NCI-H1694 treated with DMSO at 0.1 percent for 48 hours (cell line): ENCODE measurements at regions not wholly inside any gene's neighbourhood (a gene's known extent, or its start where the extent isn't known, plus 50 kb on each side); places are given as distances from the start of the nearest gene placed in this dataset.
"Not testable (repeated sequence)": the region's sequence is repeated elsewhere in the genome, so short reads cannot be mapped to it uniquely, and the experiment has no call there.

ENCODE experiments used
- DNase-seq: peaks from one replicate; lab custom pipeline; 2025; lab: John Stamatoyannopoulos, UW

GRCh38 chr9:30982301-30982700 is 1402.1 kb upstream of the ACO1 start:
- no peak for DNase-seq

GRCh38 chr9:30995956-30996738 is 1388.3 kb upstream of the ACO1 start:
- no peak for DNase-seq

GRCh38 chr9:30996761-30997160 is 1387.7 kb upstream of the ACO1 start:
- DNase-seq: no peak

GRCh38 chr9:30997291-30997690 is 1387.2 kb upstream of the ACO1 start:
- no peak for DNase-seq

- DNase-seq: no peak
Measured at GRCh38 chr9:31005086-31005665, 1379.3 kb upstream of the ACO1 start.

- DNase-seq: no peak
Measured at GRCh38 chr9:31013371-31013770, 1371.1 kb upstream of the ACO1 start.

- DNase-seq: no peak
Measured at GRCh38 chr9:31023847-31024246, 1360.6 kb upstream of the ACO1 start.

GRCh38 chr9:31027678-31028077 is 1356.8 kb upstream of the ACO1 start:
- DNase-seq: no peak

- no peak for DNase-seq
Measured at GRCh38 chr9:31028137-31028536, 1356.3 kb upstream of the ACO1 start.

- DNase-seq: no peak
Measured at GRCh38 chr9:31030741-31031202, 1353.7 kb upstream of the ACO1 start.

- DNase-seq: no peak
Measured at GRCh38 chr9:31032206-31032605, 1352.2 kb upstream of the ACO1 start.

- no peak for DNase-seq
Measured at GRCh38 chr9:31034311-31034710, 1350.1 kb upstream of the ACO1 start.

GRCh38 chr9:31040564-31040963 is 1343.9 kb upstream of the ACO1 start:
- no peak for DNase-seq

GRCh38 chr9:31045810-31046209 is 1338.6 kb upstream of the ACO1 start:
- no peak for DNase-seq

GRCh38 chr9:31061592-31061991 is 1322.9 kb upstream of the ACO1 start:
- not testable (repeated sequence) for DNase-seq

- no peak for DNase-seq
Measured at GRCh38 chr9:31065691-31066090, 1318.8 kb upstream of the ACO1 start.

GRCh38 chr9:31067418-31067817 is 1317.0 kb upstream of the ACO1 start:
- DNase-seq: no peak

- no peak for DNase-seq
Measured at GRCh38 chr9:31071606-31072286, 1312.7 kb upstream of the ACO1 start.

GRCh38 chr9:31078175-31078574 is 1306.3 kb upstream of the ACO1 start:
- no peak for DNase-seq

GRCh38 chr9:31084350-31084749 is 1300.1 kb upstream of the ACO1 start:
- no peak for DNase-seq

GRCh38 chr9:31089549-31090221 is 1294.8 kb upstream of the ACO1 start:
- DNase-seq: no peak

GRCh38 chr9:31100311-31100710 is 1284.1 kb upstream of the ACO1 start:
- DNase-seq: no peak

- DNase-seq: no peak
Measured at GRCh38 chr9:31103836-31104235, 1280.6 kb upstream of the ACO1 start.
